NOMO-1 treated with dmso at 0.1 percent for 144 hours (cell line): ENCODE measurements at regions not wholly inside any gene's neighbourhood (a gene's known extent, or its start where the extent isn't known, plus 50 kb on each side); places are given as distances from the start of the nearest gene placed in this dataset.

Source experiments
- DNase-seq: peaks from one replicate; lab custom pipeline; 2025; ENCODE audit not compliant: unreplicated experiment; lab: John Stamatoyannopoulos, UW

DNA sequence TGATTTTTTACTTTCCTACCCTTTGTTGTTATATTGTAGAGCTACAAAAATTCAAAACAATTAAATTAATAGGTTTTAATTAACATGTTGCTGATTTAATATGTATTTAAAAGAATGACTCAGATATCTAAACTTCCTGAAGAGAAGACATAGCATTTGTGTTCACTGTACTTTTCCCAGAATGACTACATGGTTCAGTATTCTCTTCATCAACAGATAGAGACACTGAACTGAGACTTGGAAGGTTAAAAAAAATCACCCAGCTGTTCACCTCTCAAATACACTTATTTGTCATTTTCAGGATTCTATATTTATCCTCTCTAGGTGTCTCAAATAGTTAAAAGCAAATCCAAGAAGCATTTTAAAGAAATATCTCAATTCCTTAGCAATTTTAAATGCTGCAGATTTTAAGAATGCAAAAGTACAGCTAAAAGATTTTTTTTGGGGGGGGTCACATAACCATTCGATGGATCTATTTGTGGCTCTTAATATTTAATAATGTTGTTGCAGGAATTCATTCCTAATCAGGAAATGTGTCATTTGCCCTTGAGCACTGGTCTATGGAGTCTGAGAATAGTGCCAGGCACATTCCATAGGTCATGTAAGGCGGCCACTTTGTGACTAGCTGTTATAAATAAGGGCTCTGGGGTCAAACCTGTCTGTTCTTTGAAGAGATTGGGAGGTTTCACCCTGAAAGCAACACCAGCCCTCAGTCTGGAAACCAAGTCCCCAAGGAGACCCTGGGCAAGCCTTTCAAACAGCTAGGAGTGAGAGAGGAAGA lies 463.1 kb downstream of the NR2F1-AS1 start:
- no peak for DNase-seq

- DNase-seq, result no peak
Measured at GRCh38 chr5:93107805-93108520, 473.1 kb downstream of the NR2F1-AS1 start.

DNA sequence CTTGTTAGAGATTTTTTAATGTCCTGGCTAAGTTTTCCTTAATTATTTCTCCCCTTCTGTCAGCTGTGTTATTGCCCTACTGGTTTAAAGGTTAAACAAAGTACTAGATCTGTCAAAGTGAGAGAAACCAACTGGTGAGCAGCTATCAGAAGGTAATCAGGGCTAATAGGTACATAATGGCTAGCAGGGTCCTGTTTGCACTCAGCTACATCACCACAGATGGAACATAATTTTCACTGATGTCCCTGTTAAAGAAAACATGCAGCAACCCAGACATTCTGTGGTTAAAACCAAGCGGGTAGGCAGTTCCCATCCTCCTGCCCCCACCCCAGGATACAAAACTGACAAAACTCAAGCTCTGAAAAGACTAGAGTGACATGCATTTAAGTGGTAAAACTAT lies 473.9 kb downstream of the NR2F1-AS1 start:
- no peak for DNase-seq

GRCh38 chr5:93101661-93102060 lies 479.4 kb downstream of the NR2F1-AS1 start:
- DNase-seq, result no peak

DNA sequence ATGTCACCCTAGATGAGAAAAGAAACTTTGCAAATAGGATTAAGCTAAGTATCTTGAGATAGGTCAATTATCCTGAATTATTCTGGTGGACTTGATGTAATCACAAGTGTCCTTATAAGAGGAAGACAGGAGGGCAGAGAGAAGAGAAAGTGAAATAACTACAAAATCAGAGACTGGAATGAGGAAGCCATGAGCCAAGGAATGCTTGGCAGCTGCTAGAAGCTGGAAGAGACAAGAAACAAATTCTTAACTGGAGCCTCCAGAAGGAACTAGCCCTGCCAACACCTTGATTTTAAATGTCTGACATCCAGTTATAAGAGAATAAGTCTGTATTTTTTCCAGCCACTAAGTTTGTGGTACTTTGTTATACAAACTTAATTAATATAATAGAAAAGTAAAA lies 480.0 kb downstream of the NR2F1-AS1 start:
- no peak for DNase-seq

DNA sequence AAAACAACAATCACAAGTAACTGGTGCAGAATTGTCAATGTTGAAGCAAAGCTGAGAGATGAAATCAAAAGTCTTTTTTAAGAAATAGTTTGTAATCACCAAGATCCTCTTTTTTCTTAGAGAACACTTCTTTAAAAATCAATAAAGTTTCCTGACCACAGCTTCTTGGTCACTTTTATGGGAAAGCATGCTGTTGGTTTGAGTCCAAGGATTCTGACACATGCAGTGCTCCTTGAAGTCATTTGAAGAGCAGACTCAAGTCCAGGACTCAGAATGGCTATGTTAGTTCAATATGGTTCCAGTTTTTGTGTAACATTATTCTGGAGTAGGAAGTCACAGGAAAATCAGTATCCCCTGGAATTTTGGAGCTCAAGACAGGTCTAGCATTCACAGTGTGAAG lies 480.6 kb downstream of the NR2F1-AS1 start:
- no peak for DNase-seq

DNA sequence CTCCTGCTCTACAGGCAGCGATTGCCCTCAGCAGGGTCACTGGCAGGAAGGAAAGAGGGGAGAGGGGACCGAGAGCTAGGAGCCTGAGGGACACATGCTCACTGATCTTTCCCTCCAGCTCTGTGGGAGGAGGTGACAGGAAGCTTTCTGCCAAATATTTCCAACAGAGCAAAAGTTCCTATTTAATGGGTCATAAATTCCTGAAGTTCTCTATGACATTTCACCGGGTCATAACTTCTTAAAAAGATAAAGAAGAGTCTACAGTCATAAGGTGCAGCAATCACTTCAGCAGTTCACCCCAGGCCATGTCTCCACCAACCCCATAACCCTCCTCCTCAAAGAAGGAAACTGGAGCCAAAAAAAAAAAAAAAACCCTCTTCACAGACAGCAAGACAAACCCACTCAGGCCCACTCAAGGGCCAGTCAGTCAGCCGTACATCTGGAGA lies 481.1 kb downstream of the NR2F1-AS1 start:
- DNase-seq, result no peak

GRCh38 chr5:93096561-93096960 lies 484.5 kb downstream of the NR2F1-AS1 start:
- no peak for DNase-seq

DNA sequence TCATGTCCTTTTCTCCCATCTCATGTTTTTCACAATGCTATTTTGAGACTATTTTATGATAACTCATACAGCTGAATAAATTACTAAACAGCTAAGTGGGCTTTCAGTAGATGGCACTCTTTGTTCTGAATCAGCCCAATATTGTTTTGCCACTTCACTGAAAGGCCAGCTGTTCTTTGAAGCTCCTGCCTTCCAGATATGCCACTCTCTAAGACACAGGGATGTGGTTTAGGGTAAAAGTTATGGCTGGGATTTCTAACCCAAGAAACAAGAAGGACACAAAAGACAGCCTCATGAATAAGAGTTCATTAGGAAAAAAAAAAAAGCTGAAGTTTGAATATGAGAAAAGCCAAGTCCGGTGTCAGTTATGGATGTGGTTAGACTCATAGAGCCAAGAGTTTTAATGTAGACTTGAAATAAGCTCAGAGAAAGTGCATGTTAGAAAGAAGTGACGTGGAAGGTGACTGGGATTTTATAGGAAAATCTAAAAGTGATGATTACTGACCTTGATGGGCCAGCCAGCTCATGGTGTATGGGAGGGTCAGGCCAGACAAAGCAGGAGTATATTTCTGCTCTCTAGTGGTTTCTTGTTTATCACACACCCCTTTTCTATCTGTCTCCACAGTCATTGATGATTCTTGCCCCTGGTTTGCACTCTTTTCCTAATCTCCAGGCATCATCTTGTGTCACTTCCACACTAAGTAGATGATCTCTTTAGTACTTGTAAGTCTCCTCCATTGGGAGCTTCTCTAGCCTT lies 488.5 kb downstream of the NR2F1-AS1 start:
- DNase-seq, result no peak

GRCh38 chr5:93090698-93091097 lies 490.3 kb downstream of the NR2F1-AS1 start:
- DNase-seq, result no peak

GRCh38 chr5:93088592-93089389 lies 492.2 kb downstream of the NR2F1-AS1 start:
- DNase-seq, result no peak

- no peak for DNase-seq
Measured at GRCh38 chr5:93087326-93087725, 493.7 kb downstream of the NR2F1-AS1 start.

- no peak for DNase-seq
Measured at GRCh38 chr5:93082981-93083380, 498.0 kb downstream of the NR2F1-AS1 start.

DNA sequence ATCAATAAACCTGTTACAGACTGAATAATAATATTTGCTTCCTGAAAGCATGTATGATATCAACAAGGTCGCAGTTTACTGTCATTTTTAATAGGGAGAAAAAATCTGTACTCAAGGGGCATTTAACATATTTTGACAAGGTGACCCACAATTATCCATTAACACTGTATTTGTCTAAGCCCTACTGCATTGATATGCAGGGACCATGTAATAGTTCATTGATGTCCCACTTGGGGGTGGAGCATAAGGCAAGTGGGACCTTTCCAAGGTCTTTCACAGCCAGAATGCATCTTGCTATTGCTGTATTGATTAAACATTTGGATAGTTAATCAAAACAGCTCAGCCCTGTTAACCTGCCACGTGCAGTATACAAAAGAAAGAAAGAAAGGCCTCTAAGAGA lies 502.0 kb downstream of the NR2F1-AS1 start:
- no peak for DNase-seq

- no peak for DNase-seq
Measured at GRCh38 chr5:93078082-93079038, 502.7 kb downstream of the NR2F1-AS1 start.

DNA sequence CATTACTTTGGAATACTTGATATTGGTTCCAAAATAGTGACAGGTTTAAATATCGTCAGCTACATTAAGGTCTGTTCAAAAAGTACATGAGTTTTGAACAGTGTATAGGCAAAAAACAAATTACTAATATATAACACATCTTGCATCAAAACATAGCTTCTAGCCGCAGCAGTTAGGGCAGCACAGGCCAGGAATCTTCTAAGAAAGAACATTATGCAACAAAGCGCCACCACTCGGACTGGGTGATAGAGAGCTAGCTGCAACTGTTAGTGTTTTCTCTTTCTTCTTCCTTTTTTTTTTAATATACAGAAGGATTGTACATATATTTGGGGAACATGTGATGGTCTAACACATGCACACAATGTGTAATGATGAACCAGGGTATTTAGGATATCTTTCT lies 504.5 kb downstream of the NR2F1-AS1 start:
- no peak for DNase-seq

DNA sequence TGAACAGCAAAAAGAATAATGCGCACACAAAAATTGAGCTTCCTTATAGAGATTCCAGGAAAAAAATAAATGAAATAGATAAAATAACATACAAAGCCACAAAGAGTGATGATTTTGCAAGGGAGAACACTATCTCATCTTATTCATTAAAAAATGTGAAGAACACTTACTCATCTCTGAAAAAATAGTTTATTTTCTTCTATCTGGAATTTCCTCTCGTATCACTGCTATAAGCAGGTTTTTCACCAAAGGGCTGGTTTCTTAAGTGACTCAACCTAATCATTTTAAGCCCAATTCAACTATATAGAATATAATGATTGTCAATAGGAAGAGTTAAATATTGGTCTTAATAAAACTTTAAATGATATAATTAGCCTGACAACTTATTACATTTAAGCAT lies 504.9 kb downstream of the NR2F1-AS1 start:
- DNase-seq, result no peak

DNA sequence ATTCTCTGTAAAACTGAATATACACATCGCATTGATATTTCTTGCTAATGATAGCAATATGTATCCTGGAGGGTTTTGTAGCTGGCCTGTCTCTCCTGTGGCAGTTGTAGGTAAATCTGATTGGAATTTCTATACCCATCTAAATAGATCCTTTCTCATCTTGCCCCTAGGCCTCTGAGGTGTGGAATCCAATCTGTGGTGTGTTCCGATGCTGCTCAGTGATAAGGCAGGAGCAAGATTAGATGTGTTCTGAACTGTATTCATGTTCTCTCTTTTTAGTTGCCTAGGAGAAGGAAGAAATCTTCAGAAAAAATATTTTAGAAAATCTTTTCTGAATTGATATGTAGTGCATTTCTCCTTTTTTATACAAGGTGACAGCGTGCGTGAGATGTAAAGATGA lies 507.5 kb downstream of the NR2F1-AS1 start:
- no peak for DNase-seq

DNA sequence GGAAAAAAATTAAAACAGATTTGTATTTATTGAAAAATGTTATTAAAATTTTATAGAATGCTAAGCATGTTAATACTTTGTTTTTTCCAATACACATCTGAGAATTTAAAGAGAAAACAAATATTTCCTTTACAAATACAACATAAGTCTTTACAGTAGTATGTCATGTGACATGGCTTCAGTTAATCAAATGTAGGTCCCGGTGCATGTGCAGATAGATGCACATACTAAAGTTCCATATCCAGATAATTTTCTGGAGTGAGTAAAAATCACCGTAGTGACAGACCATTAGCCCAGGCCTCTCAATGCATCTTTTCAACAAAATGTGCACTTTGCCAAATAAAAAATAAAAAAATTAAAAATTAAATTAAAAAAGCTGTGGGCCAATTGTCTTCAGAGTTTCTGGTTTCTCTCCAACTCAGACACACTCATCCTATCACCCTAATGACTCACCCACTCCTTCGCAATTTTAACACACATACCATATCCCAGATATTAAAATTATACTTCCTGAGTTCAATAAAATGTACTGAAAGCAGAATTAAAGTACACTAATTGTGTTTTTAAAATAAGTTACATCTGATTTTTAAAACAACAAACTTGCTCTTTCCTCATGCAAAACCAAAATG lies 508.1 kb downstream of the NR2F1-AS1 start:
- DNase-seq, result no peak
